Pulmonary artery endothelial cell (primary cell): ENCODE measurements at regions not wholly inside any gene's neighbourhood (a gene's known extent, or its start where the extent isn't known, plus 50 kb on each side); places are given as distances from the start of the nearest gene placed in this dataset.
"Not testable (repeated sequence)": the region's sequence is repeated elsewhere in the genome, so short reads cannot be mapped to it uniquely, and the experiment has no call there.

ENCODE experiments used
- DNase-seq: peaks from one replicate; pipeline ENCODE4 v3.0.0-alpha.2; 2011; ENCODE audit warnings: low read depth, low spot score

GRCh38 chr5:154653418-154653763, 101.8 kb upstream of the LARP1 start:
- no peak for DNase-seq

- DNase-seq: no peak
These were observed 102.3 kb upstream of the LARP1 start for GRCh38 chr5:154652746-154653417.

GRCh38 chr5:154651795-154652194, 103.4 kb upstream of the LARP1 start:
- not testable (repeated sequence) for DNase-seq

- no peak for DNase-seq
These were observed 106.5 kb upstream of the LARP1 start for GRCh38 chr5:154648706-154649105.

- DNase-seq: no peak
These were observed 106.9 kb upstream of the LARP1 start for GRCh38 chr5:154648229-154648628.

GRCh38 chr5:154647761-154648145, 107.4 kb upstream of the LARP1 start:
- no peak for DNase-seq

GRCh38 chr5:154647114-154647760, 107.9 kb upstream of the LARP1 start:
- no peak for DNase-seq

- DNase-seq: no peak
These were observed 108.4 kb upstream of the LARP1 start for GRCh38 chr5:154646745-154647113.

- DNase-seq: no peak
These were observed 110.3 kb upstream of the LARP1 start for GRCh38 chr5:154644745-154645411.

- no peak for DNase-seq
These were observed 112.5 kb upstream of the LARP1 start for GRCh38 chr5:154642499-154643245.

- DNase-seq: not testable (repeated sequence)
These were observed 114.9 kb upstream of the LARP1 start for GRCh38 chr5:154640213-154640831.

- not testable (repeated sequence) for DNase-seq
These were observed 118.4 kb upstream of the LARP1 start for GRCh38 chr5:154636786-154637185.

GRCh38 chr5:154636271-154636670, 118.9 kb upstream of the LARP1 start:
- DNase-seq: not testable (repeated sequence)

GRCh38 chr5:154633744-154634143, 121.4 kb upstream of the LARP1 start:
- not testable (repeated sequence) for DNase-seq

GRCh38 chr5:154631141-154631540, 124.0 kb upstream of the LARP1 start:
- no peak for DNase-seq

GRCh38 chr5:154630410-154630809, 124.8 kb upstream of the LARP1 start:
- no peak for DNase-seq

- DNase-seq: no peak
These were observed 126.5 kb upstream of the LARP1 start for GRCh38 chr5:154628685-154629084.

- no peak for DNase-seq
These were observed 127.2 kb upstream of the LARP1 start for GRCh38 chr5:154627698-154628678.

GRCh38 chr5:154626876-154627557, 128.2 kb upstream of the LARP1 start:
- no peak for DNase-seq

- DNase-seq: no peak
These were observed 130.1 kb upstream of the LARP1 start for GRCh38 chr5:154625031-154625430.
